ENCODE measurements at regions not wholly inside any gene's neighbourhood (a gene's known extent, or its start where the extent isn't known, plus 50 kb on each side); places are given as distances from the start of the nearest gene placed in this dataset.

- TF ChIP-seq POLR2A (IDR thresholded peaks at IDR 0.05; ENCODE audit: low read length) (no peak), GATA1 (IDR thresholded peaks at IDR 0.05; ENCODE audit: low read depth, low read length) (no peak)
These were observed 161.6 kb downstream of the ACTL8 start for GRCh38 chr1:17916702-17917101.

All from erythroblast (primary cell).